Liver (tissue), 8 donors: ENCODE measurements at regions not wholly inside any gene's neighbourhood (a gene's known extent, or its start where the extent isn't known, plus 50 kb on each side); places are given as distances from the start of the nearest gene placed in this dataset.

Experiments
- DNase-seq: peaks from one replicate; pipeline ENCODE4 v3.0.0-alpha.2; 2017; ENCODE audit warnings: low spot score
- H3K27ac ChIP-seq, 2 donors: one replicate each; pipeline ENCODE4 v1.7.0; 2013; ENCODE audit warnings: inconsistent platforms in 2 of 2, low read length in 2 of 2, control low read depth in 1 of 2, low read depth in 1 of 2, mild to moderate bottlenecking in 1 of 2
- H3K27me3 ChIP-seq, 4 donors: one replicate each; pipeline versions ENCODE4 v1.6.1 to v1.7.0; 2013; ENCODE audit warnings: low read length in 3 of 4, inconsistent platforms in 1 of 4, mild to moderate bottlenecking in 1 of 4, moderate library complexity in 1 of 4; ENCODE audit not compliant: control insufficient read depth in 4 of 4, insufficient read depth in 4 of 4
- H3K36me3 ChIP-seq, 4 donors: one replicate each; pipeline versions ENCODE4 v1.6.1 to v1.7.0; 2013; ENCODE audit warnings: low read length in 3 of 4, mild to moderate bottlenecking in 3 of 4, low read depth in 1 of 4, moderate library complexity in 1 of 4; ENCODE audit not compliant: control insufficient read depth in 4 of 4, insufficient read depth in 3 of 4
- H3K4me1 ChIP-seq, 4 donors: one replicate each; pipeline versions ENCODE4 v1.6.1 to v1.7.0; 2013; ENCODE audit warnings: low read length in 3 of 4, mild to moderate bottlenecking in 3 of 4, moderate library complexity in 1 of 4; ENCODE audit not compliant: control insufficient read depth in 4 of 4, insufficient read depth in 4 of 4
- H3K4me3 ChIP-seq, 3 donors: one replicate each; pipeline versions ENCODE4 v1.6.1 to v1.7.0; 2013; ENCODE audit warnings: low read length in 3 of 3, control low read depth in 1 of 3, low read depth in 1 of 3, mild to moderate bottlenecking in 1 of 3
- H3K9ac ChIP-seq, 2 donors: one replicate each; pipeline ENCODE4 v1.7.0; 2013; ENCODE audit warnings: low read length in 2 of 2, mild to moderate bottlenecking in 2 of 2, moderate library complexity in 2 of 2, control low read depth in 1 of 2, low read depth in 1 of 2
- H3K9me3 ChIP-seq, 4 donors: one replicate each; pipeline versions ENCODE4 v1.6.1 to v1.7.0; 2013; ENCODE audit warnings: low read length in 3 of 4; ENCODE audit not compliant: control insufficient read depth in 4 of 4
- EGR1 ChIP-seq, 2 donors: IDR thresholded peaks; 2 replicates each; pipeline ENCODE4 v1.6.1; 2016 to 2018; ENCODE audit warnings: antibody characterized with exemption in 2 of 2, low read depth in 2 of 2
- FOXA1 ChIP-seq: IDR thresholded peaks from 2 replicates; pipeline ENCODE4 v1.6.1; 2016; ENCODE audit warnings: antibody characterized with exemption
- FOXA2 ChIP-seq: IDR thresholded peaks from 2 replicates; pipeline ENCODE4 v1.6.1; 2016; ENCODE audit warnings: antibody characterized with exemption
- GABPA ChIP-seq, 2 donors: IDR thresholded peaks in 1 of 2; conservative IDR thresholded peaks in 1 of 2; 2 replicates each; pipeline ENCODE4 v1.6.1; 2016; ENCODE audit warnings: antibody characterized with exemption in 2 of 2, mild to moderate bottlenecking in 1 of 2, moderate library complexity in 1 of 2
- HNF4A ChIP-seq, 2 donors: conservative IDR thresholded peaks; 2 replicates each; pipeline ENCODE4 v1.6.1; 2016; ENCODE audit warnings: antibody characterized with exemption in 2 of 2, mild to moderate bottlenecking in 2 of 2
- HNF4G ChIP-seq: IDR thresholded peaks from 2 replicates; pipeline ENCODE4 v1.6.1; 2016; ENCODE audit warnings: antibody characterized with exemption
- JUND ChIP-seq, 2 donors: IDR thresholded peaks; 2 replicates each; pipeline ENCODE4 v1.6.1; 2016; ENCODE audit warnings: antibody characterized with exemption in 2 of 2
- NR2F2 ChIP-seq: IDR thresholded peaks from 2 replicates; pipeline ENCODE4 v1.6.1; 2016; ENCODE audit warnings: antibody characterized with exemption
- RAD21 ChIP-seq, 2 donors: IDR thresholded peaks; 2 replicates each; pipeline ENCODE4 v1.6.1; 2016; ENCODE audit warnings: antibody characterized with exemption in 2 of 2, mild to moderate bottlenecking in 2 of 2
- RXRA ChIP-seq, 2 donors: IDR thresholded peaks; 2 replicates each; pipeline ENCODE4 v1.6.1; 2017 to 2018; ENCODE audit warnings: antibody characterized with exemption in 2 of 2, mild to moderate bottlenecking in 1 of 2
- SP1 ChIP-seq: IDR thresholded peaks from 2 replicates; pipeline ENCODE4 v1.6.1; 2018; ENCODE audit warnings: antibody characterized with exemption, mild to moderate bottlenecking
- TAF1 ChIP-seq: conservative IDR thresholded peaks from 2 replicates; pipeline ENCODE4 v1.6.1; 2016; ENCODE audit warnings: antibody characterized with exemption, mild to moderate bottlenecking
- YY1 ChIP-seq: IDR thresholded peaks from 2 replicates; pipeline ENCODE4 v1.6.1; 2016; ENCODE audit warnings: antibody characterized with exemption, mild to moderate bottlenecking
- WGBS: extraction: QIAGEN DNeasy Blood & Tissue Kit; methylation state at CpG from one replicate; pipeline ENCODE4 v1.1.7; 2013; 5-methylcytosine and 5-hydroxymethylcytosine counted together
- TF ChIP-seq, protein P1 (sequence below): fragments of 150-350 bp; IDR thresholded peaks from 2 replicates; pipeline ENCODE4 v1.5.1; 2017; ENCODE audit warnings: improper control_type of control experiment, low read depth, low read length; ENCODE audit not compliant: missing input control
- TF ChIP-seq, protein P2 (sequence below): IDR thresholded peaks from 2 replicates; pipeline ENCODE4 v1.6.1; 2016; ENCODE audit warnings: antibody characterized with exemption
- TF ChIP-seq, protein P3 (sequence below): IDR thresholded peaks from 2 replicates; pipeline ENCODE4 v1.6.1; 2016; ENCODE audit warnings: antibody characterized with exemption, mild to moderate bottlenecking
- TF ChIP-seq, protein P4 (sequence below): IDR thresholded peaks from 2 replicates; pipeline ENCODE4 v1.6.1; 2016; ENCODE audit warnings: antibody characterized with exemption
- TF ChIP-seq, protein P5 (sequence below): IDR thresholded peaks from 2 replicates; pipeline ENCODE4 v1.6.1; 2016; ENCODE audit warnings: antibody characterized with exemption
- donor health status: healthy.
- donor health status: healthy.
- donor health status: healthy.
- donor health status: healthy.
- donor health status: healthy.

DNA sequence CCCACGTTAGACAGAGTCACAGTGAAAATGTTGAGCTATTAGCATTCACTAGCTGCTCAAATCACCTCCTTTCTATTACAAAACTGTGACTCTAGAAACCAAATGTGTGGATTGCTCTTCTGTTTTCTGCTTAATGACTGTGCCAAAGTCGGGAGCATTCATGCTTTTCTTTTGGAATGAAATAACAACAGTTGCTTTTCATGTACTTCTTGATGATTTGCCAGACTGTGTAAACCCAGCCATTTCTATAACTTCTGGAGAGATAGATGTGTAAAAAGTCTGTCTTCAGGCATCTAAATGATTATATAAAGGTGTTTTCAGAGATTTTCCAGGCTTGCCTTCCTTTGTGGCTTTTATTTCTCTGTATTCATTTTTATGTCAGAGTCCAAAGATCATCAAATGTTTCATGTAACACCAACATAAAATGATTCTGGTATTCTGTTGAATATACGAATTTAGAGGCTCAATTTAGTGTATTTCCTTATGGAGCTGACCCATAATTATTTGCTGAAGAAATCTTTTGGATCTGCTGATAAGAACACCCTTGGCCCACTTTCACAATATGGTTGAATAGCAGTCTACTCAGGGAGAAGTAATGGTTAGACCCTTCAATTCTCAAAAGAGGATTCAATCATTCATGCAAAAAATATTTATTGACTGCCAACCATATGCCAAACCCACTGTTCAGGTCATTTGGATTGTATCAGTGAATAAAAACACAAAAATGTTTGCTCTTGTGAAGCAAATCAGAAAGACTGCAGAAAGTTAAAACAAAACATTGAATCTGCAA is 581.2 kb downstream of the CDH18 start:
- no peak for DNase-seq
- Histone ChIP-seq H3K4me1 (no peaks in the 10 kb centered on the region), H3K9ac (no peak overlapping the region), H3K27me3 (no peaks in the 10 kb centered on the region), H3K36me3 (no peaks in the 10 kb centered on the region), H3K27ac (no peak overlapping the region), H3K4me3 (no peak overlapping the region), H3K9me3 (no peaks in the 10 kb centered on the region)
- WGBS, result 39% methylated on average over 3 of the region's 3 CpGs
- TF ChIP-seq NR2F2 (no peak), RXRA (IDR thresholded peaks at IDR 0.05) (no peak), FOXA2 (no peak), EGR1 (IDR thresholded peaks at IDR 0.05; ENCODE audit: low read depth in 2 of 2) (no peak), YY1 (no peak), JUND (IDR thresholded peaks at IDR 0.05) (no peak), RAD21 (IDR thresholded peaks at IDR 0.05) (no peak), HNF4G (no peak), FOXA1 (no peak), HNF4A (conservative IDR thresholded peaks at IDR 0.05) (no peak), SP1 (no peak), GABPA (IDR thresholded peaks at IDR 0.05 in 1 of 2, conservative IDR thresholded peaks at IDR 0.05 in 1 of 2) (no peak)
- TF ChIP-seq, protein P1, sequence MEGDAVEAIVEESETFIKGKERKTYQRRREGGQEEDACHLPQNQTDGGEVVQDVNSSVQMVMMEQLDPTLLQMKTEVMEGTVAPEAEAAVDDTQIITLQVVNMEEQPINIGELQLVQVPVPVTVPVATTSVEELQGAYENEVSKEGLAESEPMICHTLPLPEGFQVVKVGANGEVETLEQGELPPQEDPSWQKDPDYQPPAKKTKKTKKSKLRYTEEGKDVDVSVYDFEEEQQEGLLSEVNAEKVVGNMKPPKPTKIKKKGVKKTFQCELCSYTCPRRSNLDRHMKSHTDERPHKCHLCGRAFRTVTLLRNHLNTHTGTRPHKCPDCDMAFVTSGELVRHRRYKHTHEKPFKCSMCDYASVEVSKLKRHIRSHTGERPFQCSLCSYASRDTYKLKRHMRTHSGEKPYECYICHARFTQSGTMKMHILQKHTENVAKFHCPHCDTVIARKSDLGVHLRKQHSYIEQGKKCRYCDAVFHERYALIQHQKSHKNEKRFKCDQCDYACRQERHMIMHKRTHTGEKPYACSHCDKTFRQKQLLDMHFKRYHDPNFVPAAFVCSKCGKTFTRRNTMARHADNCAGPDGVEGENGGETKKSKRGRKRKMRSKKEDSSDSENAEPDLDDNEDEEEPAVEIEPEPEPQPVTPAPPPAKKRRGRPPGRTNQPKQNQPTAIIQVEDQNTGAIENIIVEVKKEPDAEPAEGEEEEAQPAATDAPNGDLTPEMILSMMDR, result no peak
- TF ChIP-seq, protein P2, sequence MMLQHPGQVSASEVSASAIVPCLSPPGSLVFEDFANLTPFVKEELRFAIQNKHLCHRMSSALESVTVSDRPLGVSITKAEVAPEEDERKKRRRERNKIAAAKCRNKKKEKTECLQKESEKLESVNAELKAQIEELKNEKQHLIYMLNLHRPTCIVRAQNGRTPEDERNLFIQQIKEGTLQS, result no peak
- TF ChIP-seq, protein P3, sequence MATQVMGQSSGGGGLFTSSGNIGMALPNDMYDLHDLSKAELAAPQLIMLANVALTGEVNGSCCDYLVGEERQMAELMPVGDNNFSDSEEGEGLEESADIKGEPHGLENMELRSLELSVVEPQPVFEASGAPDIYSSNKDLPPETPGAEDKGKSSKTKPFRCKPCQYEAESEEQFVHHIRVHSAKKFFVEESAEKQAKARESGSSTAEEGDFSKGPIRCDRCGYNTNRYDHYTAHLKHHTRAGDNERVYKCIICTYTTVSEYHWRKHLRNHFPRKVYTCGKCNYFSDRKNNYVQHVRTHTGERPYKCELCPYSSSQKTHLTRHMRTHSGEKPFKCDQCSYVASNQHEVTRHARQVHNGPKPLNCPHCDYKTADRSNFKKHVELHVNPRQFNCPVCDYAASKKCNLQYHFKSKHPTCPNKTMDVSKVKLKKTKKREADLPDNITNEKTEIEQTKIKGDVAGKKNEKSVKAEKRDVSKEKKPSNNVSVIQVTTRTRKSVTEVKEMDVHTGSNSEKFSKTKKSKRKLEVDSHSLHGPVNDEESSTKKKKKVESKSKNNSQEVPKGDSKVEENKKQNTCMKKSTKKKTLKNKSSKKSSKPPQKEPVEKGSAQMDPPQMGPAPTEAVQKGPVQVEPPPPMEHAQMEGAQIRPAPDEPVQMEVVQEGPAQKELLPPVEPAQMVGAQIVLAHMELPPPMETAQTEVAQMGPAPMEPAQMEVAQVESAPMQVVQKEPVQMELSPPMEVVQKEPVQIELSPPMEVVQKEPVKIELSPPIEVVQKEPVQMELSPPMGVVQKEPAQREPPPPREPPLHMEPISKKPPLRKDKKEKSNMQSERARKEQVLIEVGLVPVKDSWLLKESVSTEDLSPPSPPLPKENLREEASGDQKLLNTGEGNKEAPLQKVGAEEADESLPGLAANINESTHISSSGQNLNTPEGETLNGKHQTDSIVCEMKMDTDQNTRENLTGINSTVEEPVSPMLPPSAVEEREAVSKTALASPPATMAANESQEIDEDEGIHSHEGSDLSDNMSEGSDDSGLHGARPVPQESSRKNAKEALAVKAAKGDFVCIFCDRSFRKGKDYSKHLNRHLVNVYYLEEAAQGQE, result no peak
- TF ChIP-seq, protein P4, sequence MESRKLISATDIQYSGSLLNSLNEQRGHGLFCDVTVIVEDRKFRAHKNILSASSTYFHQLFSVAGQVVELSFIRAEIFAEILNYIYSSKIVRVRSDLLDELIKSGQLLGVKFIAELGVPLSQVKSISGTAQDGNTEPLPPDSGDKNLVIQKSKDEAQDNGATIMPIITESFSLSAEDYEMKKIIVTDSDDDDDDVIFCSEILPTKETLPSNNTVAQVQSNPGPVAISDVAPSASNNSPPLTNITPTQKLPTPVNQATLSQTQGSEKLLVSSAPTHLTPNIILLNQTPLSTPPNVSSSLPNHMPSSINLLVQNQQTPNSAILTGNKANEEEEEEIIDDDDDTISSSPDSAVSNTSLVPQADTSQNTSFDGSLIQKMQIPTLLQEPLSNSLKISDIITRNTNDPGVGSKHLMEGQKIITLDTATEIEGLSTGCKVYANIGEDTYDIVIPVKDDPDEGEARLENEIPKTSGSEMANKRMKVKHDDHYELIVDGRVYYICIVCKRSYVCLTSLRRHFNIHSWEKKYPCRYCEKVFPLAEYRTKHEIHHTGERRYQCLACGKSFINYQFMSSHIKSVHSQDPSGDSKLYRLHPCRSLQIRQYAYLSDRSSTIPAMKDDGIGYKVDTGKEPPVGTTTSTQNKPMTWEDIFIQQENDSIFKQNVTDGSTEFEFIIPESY, result no peak

DNA sequence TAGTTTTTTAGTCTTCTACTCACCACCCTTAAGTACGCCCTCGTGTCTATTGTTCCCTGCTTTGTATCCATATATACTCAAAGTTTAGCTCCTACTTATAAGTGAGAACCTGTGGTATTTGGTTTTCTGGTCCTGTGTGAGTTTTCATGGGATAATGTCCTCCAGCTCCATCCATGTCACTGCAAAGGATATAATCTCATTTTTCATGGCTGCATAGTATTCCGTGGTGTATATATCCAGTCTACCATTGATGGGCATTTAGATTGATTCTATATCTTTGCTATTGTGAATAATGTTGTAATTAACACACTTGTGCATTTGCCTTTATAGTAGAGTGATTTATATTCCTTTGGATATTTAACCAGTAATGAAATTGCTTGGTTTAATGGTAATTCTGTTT is 579.9 kb downstream of the CDH18 start:
- 66% methylated on average over 3 of the region's 3 CpGs for WGBS
- Histone ChIP-seq H3K27ac (no peak overlapping the region), H3K4me1 (no peaks in the 10 kb centered on the region), H3K4me3 (no peak overlapping the region), H3K36me3 (no peaks in the 10 kb centered on the region), H3K9me3 (no peaks in the 10 kb centered on the region), H3K9ac (no peak overlapping the region), H3K27me3 (no peaks in the 10 kb centered on the region)
- DNase-seq, result no peak
- no peak for TF ChIP-seq SP1
- no peak for TF ChIP-seq YY1
- TF ChIP-seq, protein P2, result no peak
- TF ChIP-seq, protein P4, result no peak
- TF ChIP-seq, protein P1, result no peak
- no peak for TF ChIP-seq FOXA2
- TF ChIP-seq FOXA1, result no peak
- TF ChIP-seq, protein P5, sequence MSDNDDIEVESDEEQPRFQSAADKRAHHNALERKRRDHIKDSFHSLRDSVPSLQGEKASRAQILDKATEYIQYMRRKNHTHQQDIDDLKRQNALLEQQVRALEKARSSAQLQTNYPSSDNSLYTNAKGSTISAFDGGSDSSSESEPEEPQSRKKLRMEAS, result no peak
- no peak for TF ChIP-seq NR2F2
- no peak for TF ChIP-seq TAF1
- TF ChIP-seq EGR1 (IDR thresholded peaks at IDR 0.05; ENCODE audit: low read depth in 2 of 2), result no peak
- TF ChIP-seq GABPA (IDR thresholded peaks at IDR 0.05 in 1 of 2, conservative IDR thresholded peaks at IDR 0.05 in 1 of 2), result no peak
- TF ChIP-seq RXRA (IDR thresholded peaks at IDR 0.05), result no peak
- no peak for TF ChIP-seq JUND (IDR thresholded peaks at IDR 0.05)
